ENCODE measurements at regions not wholly inside any gene's neighbourhood (a gene's known extent, or its start where the extent isn't known, plus 50 kb on each side); places are given as distances from the start of the nearest gene placed in this dataset.

DNA sequence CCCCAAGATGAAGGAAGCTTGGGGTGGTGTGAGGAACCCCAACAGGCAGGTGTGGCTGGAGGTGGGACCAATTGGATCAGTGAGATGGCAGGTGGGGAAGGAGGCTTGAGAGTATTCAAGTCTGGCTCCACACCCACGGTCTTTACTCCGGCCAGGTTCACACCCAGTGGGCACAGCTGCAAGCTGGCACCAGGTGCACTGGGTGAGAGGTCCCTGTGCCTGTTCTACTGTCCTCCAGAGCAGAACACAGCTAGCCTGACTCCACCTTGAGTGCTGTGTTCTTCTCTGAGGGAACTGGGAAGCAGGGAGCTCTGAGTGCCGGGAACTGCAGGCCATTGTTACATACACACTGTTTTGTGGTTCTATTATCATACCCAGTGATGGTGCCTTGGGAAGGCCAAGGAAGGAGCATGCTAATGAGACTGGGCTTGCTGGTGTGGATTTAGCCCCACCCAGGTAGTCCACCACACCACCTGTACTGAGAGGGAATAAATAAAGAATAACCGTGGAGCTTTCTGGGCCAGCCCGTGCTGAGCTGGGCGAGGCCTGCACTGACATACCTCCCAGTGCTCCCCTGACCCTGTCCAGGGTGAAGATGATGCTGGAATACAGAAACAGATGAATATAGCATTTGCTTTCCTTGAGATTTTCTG is 93.4 kb downstream of the ABHD5 start:
- no peak for FAIRE-seq
- no peak for DNase-seq (ENCODE audit: low spot score)

DNA sequence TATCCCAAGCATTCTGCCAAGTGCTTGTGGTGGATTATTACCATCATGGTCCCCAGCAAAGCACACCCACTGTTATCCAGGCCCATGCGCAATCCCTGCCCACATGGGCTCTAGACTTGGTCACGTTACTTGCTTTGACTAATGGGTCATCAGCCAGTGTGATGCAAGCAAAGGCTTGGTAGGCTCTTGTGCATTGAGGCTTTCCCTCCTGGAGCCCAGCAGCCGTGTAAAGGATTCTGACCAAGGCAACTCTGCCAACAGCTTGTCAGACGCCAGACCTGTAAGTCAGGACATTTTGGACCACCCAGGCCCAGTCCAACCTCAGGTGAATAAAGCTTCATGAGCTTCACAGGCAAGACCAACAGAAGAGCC is 93.9 kb downstream of the ABHD5 start:
- DNase-seq (ENCODE audit: low spot score) (no peak), FAIRE-seq (no peak)

DNA sequence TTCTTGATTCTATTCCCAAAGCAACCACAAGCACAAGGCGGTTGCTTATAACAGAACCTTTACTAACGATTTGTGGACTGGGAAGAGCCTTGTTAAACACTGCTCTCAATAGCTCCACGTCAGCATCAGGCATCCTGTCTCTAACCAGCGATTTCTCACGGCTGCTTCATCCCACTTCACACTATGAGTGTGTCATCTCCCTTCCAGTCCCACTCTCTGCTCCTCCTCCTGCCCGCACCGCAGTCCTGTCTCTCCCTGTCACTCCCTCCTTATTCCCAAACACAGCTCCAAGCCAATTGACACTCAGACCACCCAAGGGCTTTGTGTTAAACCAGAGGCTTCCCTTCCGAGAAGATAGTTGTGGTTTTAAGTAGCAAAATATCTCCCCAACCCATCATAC is 94.8 kb downstream of the ABHD5 start:
- FAIRE-seq: no peak

DNA sequence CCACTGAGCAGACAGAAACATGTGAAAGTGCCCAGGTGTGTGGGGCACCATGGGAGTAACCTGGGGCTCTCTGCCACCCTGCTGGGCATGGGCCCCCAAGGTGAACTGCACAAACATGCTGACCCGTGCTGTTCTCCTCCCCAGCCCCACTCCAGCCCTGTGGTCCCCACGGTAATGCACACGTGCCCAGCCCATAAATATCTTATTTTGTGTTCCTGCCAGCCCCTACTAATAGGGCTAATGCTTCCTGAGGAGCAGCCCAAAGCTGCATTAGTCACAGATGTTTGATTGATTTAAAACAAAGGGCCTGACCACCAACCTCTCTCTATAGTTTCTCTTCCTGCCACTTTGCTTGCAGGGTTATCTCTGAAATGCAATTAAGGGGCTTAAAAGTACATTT is 95.4 kb downstream of the ABHD5 start:
- FAIRE-seq: no peak
- DNase-seq (ENCODE audit: low spot score): no peak

More for the DNA sequence above, 94.8 kb downstream of the ABHD5 start:
- no peak for DNase-seq (ENCODE audit: low spot score)

DNA sequence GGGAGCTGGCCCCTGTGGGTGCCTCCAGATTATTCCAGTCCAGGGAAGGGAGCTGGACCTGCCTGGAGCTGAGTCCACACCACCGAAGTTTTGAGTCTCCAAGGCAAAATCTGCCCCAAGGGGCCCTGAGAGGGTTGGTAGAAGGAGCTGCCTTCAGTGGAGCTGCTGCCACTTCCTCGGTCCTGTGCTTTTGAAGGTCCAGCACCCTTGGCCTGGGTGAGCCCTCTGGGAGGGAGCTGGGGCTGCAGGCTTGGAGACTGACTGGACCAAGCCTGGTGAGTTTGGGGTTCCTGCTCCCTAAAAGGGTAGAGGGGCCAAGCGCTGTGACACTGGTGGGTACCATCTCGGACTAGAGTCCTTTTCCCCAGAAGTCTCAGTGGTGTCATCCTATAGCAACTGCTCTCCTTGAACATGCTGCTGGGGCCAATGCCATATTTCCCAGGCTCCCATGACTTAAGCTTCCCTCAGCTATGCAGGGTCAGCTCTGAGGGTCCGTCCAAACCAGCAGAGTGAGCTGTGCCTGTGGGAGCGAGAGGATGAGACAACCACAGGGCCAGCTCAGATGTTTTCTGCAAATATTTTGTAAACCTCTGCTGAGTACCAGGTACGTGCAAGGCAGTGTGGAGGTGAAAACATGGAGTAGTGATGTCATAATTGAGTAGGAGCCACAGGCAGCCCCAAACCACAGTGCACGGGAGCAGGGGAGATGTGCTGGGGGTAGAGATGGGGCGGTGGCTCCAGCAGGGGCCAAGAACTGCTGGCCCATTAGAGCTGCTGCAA is 96.0 kb downstream of the ABHD5 start:
- DNase-seq (ENCODE audit: low spot score) (no peak), FAIRE-seq (no peak)

DNA sequence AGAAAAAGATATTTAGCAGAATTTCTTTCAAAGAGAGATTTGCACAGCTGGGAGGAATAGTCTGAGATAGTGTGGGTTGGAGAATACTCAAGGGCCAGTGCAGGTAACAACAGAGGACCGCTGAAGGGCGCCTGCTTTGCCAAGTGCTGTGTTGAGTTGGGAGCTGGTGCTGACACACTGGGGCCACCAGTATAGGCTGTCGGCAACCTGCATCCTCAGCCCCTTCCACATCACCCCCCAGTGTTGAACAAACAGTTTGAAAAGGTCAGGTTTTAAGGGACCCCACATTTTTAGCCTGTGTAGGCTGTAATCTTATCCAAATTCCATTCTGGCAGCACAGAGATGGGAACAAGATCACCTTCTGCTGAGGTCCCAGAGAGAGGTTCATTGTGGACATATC is 96.6 kb downstream of the ABHD5 start:
- no peak for DNase-seq (ENCODE audit: low spot score)
- no peak for FAIRE-seq

DNA sequence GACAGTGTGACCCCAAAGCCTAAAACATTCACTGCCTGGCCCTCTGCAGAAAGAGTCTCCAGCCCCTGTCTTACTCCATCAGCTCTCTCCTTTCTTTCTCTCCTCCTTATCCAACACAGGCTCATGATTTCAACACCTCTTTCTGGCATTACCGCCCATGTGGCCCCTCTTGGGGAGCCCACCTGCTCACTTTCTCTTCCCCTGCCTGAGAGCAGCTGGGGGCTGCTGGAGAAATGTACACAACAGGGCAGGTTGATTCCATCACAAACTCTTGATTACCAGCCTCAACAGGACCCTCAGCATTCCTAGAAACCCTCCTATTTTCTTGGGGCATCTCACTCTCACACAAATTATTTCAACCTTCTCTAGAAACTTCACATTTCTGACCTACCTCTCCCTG is 98.3 kb downstream of the ABHD5 start:
- no peak for DNase-seq (ENCODE audit: low spot score)
- FAIRE-seq: no peak

DNA sequence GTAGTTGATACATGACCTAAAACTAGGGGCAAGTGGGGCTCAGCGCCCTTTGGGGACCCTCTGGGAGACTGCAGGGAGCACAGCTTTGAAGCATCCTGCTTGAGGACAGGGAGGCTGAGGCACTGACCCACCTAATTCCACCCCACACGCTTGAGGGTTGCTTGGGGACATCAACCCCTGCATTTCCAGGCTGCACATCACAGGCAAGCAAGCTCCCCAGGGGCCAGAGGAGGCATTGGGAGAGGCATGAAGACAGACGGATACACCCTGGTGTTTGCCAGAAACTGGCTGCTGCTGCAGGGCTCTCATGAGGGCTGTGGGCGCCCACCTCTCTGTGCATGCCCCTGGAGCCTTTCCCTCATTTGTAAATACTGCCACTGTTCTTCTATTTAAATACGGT is 99.3 kb downstream of the ABHD5 start:
- no peak for DNase-seq (ENCODE audit: low spot score)
- FAIRE-seq: no peak

DNA sequence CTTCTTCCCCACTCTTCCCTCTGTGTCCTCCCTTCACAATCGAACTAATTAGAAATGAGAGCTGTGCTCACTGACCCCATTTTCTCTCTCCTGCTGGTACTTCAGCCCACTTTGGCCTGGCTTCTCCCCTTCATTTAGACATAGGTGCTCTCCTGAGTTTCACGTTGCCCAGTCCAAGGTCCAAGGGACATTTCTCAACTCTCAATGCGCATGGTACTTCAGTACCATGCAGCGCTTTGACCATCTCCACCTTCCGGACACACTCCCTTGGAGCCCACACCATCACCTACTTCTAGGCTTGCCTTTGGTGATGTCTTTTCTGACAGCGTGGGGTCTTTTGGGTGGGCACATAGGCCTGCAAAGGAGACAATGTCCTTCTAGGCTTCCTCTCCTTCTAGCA is 99.7 kb downstream of the ABHD5 start:
- no peak for DNase-seq (ENCODE audit: low spot score)
- no peak for FAIRE-seq

DNA sequence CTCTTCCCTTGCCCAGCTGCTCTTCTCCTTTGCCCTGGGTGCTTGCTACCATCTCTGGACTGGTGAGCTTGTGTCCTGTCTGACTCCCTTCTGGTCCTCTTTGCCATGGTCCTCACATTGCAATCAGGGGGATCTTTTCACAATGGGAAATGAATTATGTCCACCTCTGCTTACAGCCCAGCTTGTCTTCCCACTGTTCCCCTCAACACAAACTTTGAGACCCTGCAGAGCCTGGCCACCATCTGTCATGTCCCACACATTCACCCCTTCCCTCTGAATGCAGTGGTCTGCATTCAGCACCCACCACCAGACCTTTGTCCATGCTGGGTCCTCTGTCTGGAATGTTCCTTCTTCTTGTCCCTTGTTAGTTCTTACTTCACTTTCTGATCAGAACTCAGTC is 100.5 kb downstream of the ABHD5 start:
- FAIRE-seq (no peak), DNase-seq (ENCODE audit: low spot score) (no peak)

DNA sequence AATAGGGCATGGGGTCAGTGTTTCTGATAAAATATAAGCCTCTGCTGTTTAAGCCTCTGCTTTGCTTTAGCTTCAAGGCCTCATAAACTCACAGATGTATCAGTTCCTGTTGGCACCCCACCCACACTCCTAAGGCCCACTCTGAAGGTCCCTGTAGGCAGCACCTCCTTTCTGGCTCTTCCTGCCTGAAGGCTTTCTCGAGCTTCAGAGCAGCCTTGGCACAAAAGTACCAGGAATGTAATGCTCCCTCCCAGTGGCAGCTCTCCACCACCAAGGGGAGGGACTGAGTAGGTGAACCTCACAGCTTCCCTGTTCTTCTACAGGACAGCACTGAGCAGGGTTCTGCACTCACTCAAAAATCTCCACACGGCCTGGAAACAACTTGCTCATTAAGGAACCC is 102.2 kb downstream of the ABHD5 start:
- FAIRE-seq: no peak

DNA sequence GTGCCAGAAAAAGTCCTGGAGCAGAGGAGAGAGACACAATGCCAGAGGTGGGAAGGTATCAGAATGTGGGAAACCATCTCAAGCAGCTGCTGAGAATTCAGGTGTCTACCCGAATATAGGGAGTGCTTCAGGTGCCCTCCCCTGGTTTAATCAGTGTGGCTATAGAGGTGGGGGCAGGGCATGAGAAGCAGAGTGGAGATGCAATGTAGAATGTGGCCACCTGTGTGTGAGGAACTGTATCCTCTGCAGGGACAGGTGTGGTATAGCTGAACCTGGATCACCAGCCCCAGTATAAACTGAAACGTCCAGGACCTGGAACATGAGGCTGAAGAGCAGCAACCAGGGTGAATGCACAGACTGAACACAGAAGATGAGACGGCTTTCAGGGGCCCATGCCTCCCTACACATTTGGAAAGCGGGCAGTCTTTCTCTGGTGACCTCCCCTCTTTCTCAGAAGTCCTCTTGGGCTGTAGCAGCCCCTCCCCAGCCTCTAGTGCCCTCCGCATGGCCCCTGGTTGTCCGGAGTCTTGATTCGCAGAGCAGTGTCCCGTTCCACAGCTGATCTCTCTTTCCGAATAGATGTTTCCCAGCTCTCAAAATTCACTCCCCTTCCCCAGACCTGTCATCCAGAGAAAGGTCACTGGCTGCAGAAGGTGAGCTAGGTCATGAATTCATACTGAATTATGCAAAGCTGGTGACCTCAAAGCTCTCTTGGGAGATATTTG is 103.1 kb downstream of the ABHD5 start:
- no peak for FAIRE-seq

More for the DNA sequence above, 102.2 kb downstream of the ABHD5 start:
- no peak for DNase-seq (ENCODE audit: low spot score)

DNA sequence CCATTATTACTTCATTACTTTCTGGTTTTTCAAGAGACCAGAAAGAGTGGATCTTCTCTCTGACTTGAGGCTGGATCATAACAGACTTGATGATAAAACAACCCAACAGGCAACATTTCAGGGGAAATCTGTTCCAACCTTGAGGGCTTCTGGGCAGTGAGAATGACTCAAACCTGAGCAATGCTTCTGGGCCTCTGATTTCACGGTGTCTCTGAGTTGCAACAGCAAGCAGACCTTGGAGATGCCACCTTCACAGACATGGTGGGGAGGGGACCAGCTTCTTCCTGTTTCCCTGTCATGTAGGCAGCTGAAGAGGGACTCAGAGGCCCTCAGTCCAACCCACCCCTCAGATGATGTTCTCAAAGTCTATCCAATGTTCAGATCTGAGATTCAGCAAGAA is 104.0 kb downstream of the ABHD5 start:
- DNase-seq (ENCODE audit: low spot score): no peak
- FAIRE-seq: no peak

More for the DNA sequence above, 103.1 kb downstream of the ABHD5 start:
- no peak for DNase-seq (ENCODE audit: low spot score)

DNA sequence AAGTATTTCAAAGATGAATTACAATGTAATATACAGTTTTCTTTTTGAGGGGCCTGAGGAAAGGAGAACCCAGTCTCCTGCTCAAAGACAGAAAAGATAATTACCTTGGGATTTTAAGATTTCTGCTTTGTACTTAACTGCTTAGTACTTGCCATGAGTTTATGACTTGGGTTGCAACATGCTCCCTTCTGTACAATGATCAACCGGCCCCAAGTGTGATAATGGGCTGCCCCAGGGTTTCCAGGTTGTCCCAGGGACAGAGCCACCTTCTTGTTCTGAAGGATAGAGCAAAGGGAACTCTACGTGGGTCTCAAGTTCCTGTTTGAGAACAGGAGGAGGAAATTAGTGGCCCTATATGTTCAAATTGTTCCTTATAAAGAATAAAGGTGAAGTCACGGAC is 104.8 kb downstream of the ABHD5 start:
- no peak for DNase-seq (ENCODE audit: low spot score)
- FAIRE-seq: no peak

DNA sequence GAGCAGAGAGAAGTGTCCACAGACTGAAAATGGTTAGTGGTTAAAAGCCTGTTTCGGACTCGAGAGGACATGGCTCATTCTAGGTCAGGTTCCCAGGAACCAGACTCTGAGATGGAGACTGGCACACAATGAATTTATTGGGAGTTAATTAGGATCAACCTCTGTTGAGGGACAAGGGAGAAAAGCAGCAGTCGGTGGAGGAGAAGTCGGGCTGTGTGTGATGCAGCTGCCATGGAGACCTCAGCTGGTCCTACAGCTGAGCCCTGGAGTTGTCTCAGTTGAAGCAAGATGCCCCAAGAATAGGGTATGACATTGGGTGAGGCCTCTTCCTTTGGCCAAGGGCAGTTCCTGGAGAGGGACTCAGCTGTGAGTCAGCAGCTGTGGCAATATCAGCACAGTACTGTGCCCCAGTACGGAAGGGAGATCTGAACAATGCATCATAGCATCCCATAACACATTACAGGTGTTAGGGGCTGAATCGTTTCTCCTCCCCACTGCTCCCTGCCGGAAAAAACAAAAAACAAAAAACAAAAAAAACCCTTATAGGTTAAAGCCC is 105.4 kb downstream of the ABHD5 start:
- DNase-seq (ENCODE audit: low spot score): no peak
- FAIRE-seq: no peak

DNA sequence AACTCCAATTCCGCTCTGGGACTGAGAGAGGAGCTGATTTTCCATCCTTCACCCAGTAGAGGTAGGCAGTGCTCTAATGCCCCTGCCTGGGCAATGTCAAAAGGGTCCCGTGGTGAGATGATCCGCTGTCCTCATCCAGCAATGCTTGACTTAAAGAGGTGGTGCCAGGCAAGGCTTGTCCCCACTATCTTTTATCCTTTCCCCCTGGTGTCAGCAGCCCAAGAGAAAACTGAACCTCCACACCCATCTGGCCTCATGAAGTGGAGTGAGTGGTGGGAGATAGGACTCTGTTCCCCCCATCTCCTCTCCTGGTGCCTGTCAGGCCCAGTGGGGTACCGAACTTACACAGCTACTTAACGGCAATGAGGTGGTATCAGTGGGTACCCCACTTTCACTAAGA is 107.1 kb downstream of the ABHD5 start:
- DNase-seq (ENCODE audit: low spot score) (no peak), FAIRE-seq (no peak)

DNA sequence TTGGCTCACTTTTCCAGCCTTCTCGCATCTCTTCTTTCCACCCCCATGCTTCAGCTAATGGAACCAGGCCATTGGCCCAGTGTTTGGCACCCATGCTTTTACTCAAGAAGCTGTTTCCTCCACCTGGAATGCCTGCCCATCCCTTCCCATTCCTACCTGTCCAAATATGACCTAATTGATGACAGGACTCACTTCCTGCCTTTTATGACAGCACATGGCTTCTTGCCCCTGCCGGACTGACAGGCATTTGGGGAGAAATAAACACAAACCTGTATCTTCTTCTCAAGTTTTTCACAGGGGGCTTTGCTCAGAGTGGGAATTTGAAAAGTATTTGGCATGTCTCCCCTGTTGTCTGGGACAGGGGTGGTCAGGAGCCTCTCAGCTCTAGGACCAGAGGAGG is 120.1 kb downstream of the ABHD5 start:
- no peak for FAIRE-seq
- DNase-seq (ENCODE audit: low spot score): no peak

DNA sequence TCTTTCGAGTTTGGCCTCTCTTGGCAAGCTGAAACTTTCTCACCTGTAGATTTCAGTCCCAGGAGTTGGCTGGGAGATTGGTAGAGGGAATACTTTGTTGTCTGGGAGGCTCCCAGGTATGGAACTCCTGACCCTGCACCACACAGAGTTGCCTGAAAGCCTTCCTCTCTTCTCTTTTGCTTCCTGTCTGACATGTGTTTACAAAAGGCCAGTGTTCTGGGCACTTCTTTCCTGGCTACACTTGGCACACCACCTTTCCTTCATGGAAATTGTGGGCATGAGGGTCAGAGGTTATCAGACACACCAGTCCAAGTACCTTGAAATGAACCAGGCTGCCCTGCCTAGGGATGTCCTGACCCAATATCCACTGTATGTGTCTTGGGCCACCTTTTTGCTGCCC is 123.7 kb downstream of the ABHD5 start:
- DNase-seq (ENCODE audit: low spot score): no peak
- FAIRE-seq: no peak

DNA sequence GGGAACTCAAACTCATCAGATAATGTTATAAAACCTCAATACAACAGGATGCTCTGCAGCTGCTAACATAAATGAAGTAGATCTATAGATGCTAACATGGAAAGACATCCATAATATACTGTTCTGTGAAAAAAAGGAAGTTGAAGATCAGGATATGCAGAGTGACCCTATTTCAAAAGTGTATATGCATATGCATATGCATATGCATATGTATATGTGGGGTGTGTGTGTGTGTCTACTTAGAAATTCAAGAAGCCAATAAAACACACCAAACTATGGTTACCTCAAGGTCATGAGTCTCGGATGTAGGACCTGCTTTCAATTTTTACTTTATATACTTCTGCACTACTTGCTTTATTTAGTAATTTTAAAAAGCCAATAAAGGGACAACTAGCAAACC is 125.6 kb downstream of the ABHD5 start:
- DNase-seq (ENCODE audit: low spot score): no peak

DNA sequence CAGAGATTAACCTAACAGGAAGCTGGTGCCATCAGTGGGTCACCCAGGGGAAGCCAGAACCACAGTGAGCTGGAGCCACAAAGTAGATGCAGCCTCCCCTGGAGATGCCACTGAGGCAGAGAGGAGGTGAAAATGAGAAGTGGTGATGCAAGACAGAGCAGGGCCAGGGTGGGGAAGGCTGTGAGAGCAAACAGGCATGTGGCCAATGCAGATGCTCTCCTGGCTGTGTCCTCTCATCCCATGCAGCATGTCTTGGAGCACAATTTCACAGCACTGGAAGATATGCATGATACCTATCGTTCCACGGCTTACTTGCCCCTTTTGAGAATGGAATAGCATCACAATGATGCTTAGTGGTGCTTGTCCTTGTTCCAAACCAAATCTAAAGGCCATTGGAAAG is 126.3 kb downstream of the ABHD5 start:
- FAIRE-seq: no peak
- DNase-seq (ENCODE audit: low spot score): no peak

More for the DNA sequence above, 125.6 kb downstream of the ABHD5 start:
- FAIRE-seq: no peak

DNA sequence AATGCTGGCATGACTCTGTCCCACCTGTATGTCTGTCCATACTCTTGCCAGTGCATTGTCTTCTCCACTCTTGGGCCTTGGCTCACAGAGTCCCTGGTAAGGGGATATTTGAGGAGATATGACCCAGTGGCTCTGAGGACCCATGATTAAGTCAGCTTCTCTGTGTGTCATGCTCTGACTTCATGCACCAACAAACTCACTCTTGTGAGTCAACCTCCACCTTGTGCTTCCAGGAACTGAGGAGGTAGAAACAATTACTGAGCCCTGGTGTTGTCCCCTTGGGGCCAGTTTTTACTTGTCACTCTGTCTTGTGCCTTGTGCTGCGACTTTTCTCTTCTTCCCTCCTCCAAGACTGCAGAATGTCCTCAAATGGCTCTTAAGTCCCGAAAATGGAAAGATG is 127.1 kb downstream of the ABHD5 start:
- peak; percentile 62 for DNase-seq (ENCODE audit: low spot score)
- peak; percentile 63 for FAIRE-seq

DNA sequence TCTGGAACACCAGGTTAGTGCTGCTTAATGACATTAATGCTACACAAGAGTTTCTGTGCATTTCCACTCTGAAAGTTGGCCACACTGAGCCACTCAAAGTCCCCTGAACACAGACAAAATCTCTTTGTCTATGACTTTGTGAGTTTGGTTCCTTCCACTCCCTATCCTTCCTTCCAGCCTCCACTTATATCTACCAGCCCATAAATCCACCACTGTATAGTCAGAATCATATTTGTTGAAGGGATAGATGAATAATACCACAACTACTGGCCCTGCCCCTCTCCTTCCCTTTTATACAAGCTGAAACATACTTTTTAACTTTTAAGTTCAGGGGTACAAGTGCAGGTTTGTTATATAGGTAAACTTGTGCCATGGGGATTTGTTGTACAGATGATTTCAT is 127.5 kb downstream of the ABHD5 start:
- no peak for DNase-seq (ENCODE audit: low spot score)
- FAIRE-seq: no peak
